ENCODE measurements at regions not wholly inside any gene's neighbourhood (a gene's known extent, or its start where the extent isn't known, plus 50 kb on each side); places are given as distances from the start of the nearest gene placed in this dataset.

GRCh38 chrX:147803948-147804347 is 107.8 kb upstream of the FMR1 start:
- TF ChIP-seq CTCF (IDR thresholded peaks at IDR 0.05; ENCODE audit: insufficient read depth, low read length), result peak; percentile 4
- no peak for TF ChIP-seq SPI1 (IDR thresholded peaks at IDR 0.05; ENCODE audit: borderline replicate concordance, low read depth)
- no peak for TF ChIP-seq POLR2AphosphoS5 (IDR thresholded peaks at IDR 0.05; ENCODE audit: low read depth)
- no peak for TF ChIP-seq GABPA (IDR thresholded peaks at IDR 0.05; ENCODE audit: low read depth)
